Muscle layer of duodenum (tissue), 2 donors: ENCODE measurements at regions not wholly inside any gene's neighbourhood (a gene's known extent, or its start where the extent isn't known, plus 50 kb on each side); places are given as distances from the start of the nearest gene placed in this dataset.
A peak's percentile ranks its signal among the peaks of the same experiment; 100 is the strongest.

ENCODE experiments used
- H3K27ac ChIP-seq: one replicate; pipeline ENCODE4 v1.7.0; 2013; ENCODE audit warnings: mild to moderate bottlenecking, low read length
- H3K27me3 ChIP-seq: one replicate; pipeline ENCODE4 v1.7.0; 2013; ENCODE audit warnings: low read depth, mild to moderate bottlenecking, control low read depth, low read length
- H3K36me3 ChIP-seq, 2 donors: one replicate each; pipeline ENCODE4 v1.7.0; 2013; ENCODE audit warnings: low read length in 2 of 2, control low read depth in 1 of 2, mild to moderate bottlenecking in 1 of 2; ENCODE audit not compliant: insufficient read depth in 2 of 2, control insufficient read depth in 1 of 2
- H3K4me1 ChIP-seq, 2 donors: one replicate each; pipeline ENCODE4 v1.7.0; 2013; ENCODE audit warnings: low read length in 2 of 2, mild to moderate bottlenecking in 2 of 2, control low read depth in 1 of 2, moderate library complexity in 1 of 2; ENCODE audit not compliant: insufficient read depth in 2 of 2, control insufficient read depth in 1 of 2
- H3K4me3 ChIP-seq, 2 donors: one replicate each; pipeline ENCODE4 v1.7.0; 2013; ENCODE audit warnings: low read length in 2 of 2, low read depth in 1 of 2, mild to moderate bottlenecking in 1 of 2
- H3K9me3 ChIP-seq, 2 donors: one replicate each; pipeline ENCODE4 v1.7.0; 2013; ENCODE audit warnings: low read length in 2 of 2, control low read depth in 1 of 2, mild to moderate bottlenecking in 1 of 2; ENCODE audit not compliant: control insufficient read depth in 1 of 2
- donor health status: healthy.

DNA sequence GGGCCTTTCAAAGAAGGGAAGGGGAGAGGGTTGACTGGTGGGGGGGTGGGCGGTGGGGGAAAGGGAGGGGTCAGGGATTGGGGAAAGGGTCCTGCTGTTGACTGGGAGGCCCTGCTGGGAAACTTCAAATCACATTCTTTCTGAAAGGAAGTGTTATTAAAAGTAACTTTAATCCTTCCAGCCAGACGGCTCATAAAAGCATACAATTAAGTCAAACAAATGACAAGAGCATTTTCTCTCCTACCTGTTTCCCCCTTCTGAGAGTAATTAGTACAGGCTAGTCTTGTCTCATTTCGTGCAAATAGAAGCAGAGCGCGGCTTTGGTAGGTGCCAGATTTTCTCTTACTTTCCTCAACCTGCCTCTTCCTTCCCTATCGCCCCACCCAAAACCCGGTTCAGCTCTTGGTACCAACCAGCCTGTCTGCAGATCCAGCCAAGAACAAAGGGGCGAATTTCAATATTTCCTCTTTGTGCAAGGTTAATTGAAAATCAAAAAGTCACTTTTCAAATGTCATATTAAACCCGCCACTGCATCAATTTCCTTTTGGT is 2112.6 kb upstream of the PIK3C3 start:
- H3K36me3 ChIP-seq = no peaks in the 10 kb centered on the region
- no peaks in the 10 kb centered on the region for H3K27me3 ChIP-seq
- peaks cover 0 to 12% of the 10 kb centered on the region in 2 donors for H3K4me1 ChIP-seq
- no peak overlapping the region for H3K4me3 ChIP-seq
- no peak overlapping the region for H3K27ac ChIP-seq
- no peaks in the 10 kb centered on the region for H3K9me3 ChIP-seq

DNA sequence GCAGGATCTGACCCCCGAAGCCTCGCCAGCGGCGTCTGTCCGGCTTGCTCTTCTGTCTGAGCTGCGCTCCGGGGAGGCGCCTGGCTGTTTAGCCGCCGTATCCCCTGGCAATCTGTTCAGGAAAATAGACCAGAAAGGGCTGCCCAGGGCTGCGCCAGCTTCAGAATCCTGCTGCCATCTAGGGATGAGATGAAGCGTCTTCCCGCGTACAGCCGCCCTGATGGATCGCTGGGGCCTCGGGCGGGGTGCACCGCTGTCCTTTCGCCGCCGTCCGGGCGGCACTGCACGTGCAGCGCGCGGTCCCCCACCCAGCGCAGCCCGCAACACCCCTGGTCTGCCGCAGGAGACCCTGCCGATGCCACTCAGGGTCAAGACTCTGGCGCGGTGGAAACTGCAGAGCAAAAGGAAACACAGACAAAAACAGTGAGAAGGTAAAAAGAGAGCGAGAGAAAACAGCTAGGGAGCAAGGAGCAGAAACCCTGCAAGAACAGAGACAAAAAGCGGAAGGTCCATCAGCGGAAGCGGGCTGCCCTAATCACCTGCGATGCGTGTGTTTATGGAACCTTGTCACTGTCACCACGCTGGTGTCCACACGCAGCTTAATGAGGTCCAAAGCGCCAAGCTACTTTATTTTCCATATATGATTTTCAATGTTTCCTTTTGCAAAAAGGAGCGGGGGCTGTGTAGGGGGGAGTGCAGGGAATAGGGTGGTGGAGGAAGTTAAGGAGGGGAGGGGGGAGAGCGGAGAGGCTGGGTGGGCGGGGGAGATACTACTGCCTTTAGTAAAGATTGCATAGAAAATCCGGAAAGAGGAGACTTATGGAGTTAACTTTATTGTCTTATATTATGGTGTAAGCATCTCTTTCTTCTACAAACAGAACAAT is 2113.3 kb upstream of the PIK3C3 start:
- Histone ChIP-seq H3K27me3 (no peaks in the 10 kb centered on the region), H3K9me3 (no peaks in the 10 kb centered on the region), H3K4me1 (peaks cover 0 to 12% of the 10 kb centered on the region in 2 donors), H3K4me3 (peak overlapping the region; percentile 49 to 71), H3K36me3 (no peaks in the 10 kb centered on the region), H3K27ac (no peak overlapping the region)

DNA sequence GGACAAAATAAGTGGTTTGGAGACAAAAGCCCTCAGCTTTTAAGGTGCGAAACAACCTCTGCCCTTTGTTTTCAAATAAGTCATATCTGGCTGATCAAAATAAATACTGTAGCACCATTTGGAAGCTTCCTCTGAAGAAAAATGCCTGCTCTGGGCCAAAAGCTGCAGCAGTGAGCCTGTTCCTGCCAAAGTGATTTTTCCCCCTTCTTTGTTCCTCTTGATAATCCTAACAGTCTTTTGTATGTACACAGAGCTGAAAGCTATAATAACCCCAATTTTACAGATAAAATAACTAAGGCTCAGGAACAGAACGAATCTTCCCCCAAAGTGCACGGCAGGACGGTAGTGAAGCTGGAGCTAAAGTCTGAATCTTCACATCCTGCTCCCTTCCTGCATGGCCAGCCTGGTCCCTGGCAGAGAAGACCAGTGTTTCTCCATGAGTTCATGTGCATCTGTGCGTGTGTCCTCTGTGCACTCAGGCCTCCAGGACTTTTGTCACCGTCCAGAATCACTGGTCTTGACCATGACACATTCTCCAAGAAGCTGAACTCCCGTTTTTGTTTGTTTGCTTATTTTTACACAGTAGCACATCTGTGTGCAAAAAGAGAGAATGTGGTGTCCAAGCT is 2114.1 kb upstream of the PIK3C3 start:
- Histone ChIP-seq H3K4me3 (peak overlapping the region; percentile 49 to 71), H3K36me3 (no peaks in the 10 kb centered on the region), H3K4me1 (peaks cover 0 to 12% of the 10 kb centered on the region in 2 donors), H3K27ac (no peak overlapping the region), H3K9me3 (no peaks in the 10 kb centered on the region), H3K27me3 (no peaks in the 10 kb centered on the region)

DNA sequence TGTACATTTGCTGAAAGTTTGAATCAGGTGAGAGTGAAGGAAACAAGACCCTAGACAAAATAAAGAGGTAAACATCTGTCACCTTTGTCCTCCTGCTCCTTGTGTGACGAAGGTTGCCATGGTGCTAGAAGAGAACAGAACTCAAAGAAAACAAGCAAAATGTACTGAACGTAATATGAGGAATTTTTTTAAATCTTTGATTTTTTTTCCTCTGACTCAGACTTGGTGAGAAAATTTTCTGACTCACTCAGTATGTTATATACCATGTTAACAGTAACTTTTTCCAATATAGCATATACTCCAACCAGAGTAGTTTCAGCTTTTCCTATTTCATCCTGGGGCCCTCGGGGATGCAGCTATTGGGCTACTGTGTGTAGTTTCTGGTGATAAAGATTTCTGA is 2114.6 kb upstream of the PIK3C3 start:
- H3K27ac ChIP-seq = no peak overlapping the region
- H3K36me3 ChIP-seq = no peaks in the 10 kb centered on the region
- no peaks in the 10 kb centered on the region for H3K9me3 ChIP-seq
- peaks cover 0 to 12% of the 10 kb centered on the region in 2 donors for H3K4me1 ChIP-seq
- no peaks in the 10 kb centered on the region for H3K27me3 ChIP-seq
- H3K4me3 ChIP-seq = no peak overlapping the region

DNA sequence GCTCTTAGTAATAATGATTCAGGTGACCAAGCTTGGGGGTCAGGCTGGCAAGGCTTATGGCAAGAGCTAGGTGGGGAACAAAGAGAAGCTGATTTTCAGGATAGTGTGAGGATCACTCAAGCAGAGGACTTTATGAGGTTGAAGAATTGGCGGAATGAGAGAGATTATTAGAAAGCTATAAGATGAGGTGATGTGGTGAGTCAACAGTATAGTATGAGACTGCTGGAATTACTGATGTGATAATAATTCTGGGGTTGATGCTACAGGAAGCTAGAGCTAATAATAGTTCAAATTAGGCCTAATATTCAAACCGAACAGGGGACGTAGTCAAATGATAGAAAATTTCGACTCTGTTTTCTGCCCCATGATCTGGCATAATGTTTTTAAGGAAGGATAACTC is 2115.3 kb upstream of the PIK3C3 start:
- Histone ChIP-seq H3K9me3 (no peaks in the 10 kb centered on the region), H3K36me3 (no peaks in the 10 kb centered on the region)

DNA sequence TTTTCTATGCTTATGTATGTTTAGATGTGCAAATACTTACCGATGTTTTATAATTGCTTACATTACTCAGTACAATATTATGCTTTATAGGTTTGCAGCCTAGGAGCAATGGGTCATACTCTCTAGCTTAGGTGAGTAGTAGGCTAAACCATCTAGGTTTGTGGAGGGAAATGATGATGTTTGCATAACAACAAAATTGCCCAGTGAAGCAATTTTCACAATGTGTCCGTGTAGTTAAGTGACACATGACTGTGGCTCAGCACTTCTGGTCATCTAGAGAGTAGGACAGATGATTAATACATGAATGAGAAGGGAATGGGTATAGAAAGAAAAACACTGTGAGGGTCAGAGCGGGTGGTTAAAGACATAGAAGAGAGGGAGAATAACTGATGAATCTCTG is 2116.2 kb upstream of the PIK3C3 start:
- H3K9me3 ChIP-seq = no peaks in the 10 kb centered on the region
- H3K4me1 ChIP-seq = peaks cover 0 to 12% of the 10 kb centered on the region in 2 donors
- no peaks in the 10 kb centered on the region for H3K27me3 ChIP-seq
- no peak overlapping the region for H3K4me3 ChIP-seq
- no peaks in the 10 kb centered on the region for H3K36me3 ChIP-seq
- H3K27ac ChIP-seq = no peak overlapping the region

More for the DNA sequence above, 2115.3 kb upstream of the PIK3C3 start:
- Histone ChIP-seq H3K4me3 (no peak overlapping the region), H3K27ac (no peak overlapping the region), H3K27me3 (no peaks in the 10 kb centered on the region), H3K4me1 (peaks cover 0 to 12% of the 10 kb centered on the region in 2 donors)

DNA sequence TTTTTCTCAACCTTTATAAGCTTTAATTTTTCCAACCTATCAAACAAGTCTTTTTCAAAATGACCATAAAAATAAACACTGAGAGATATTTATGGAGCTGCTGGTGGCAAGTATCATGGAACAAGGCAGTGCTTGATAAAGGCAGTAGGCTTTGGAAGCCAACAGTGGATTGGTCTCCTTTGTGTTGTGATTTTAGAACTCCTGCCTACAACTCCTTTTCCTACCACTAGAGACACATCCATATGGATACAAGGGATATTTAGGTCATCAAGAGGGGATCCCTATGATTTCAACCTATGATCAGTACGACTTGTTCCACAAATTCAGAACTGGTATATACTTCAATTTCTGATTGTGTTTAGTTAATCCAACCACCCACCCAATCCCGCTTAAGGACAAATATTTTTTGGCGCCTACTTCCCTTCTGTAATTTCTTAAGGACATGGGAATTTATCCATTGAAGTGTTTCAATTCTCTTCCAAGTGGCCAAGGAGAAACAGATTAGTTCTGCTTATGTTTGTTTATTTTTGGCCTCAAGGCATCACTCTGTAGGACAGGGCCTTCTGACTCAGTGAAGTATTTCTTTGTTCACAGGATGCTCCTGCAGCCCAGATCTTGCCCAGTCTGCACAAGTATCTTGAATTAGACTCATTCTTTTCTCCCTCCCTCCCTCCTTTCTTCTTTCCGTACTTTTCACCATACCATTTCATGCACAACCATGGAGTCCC is 2119.6 kb upstream of the PIK3C3 start:
- Histone ChIP-seq H3K4me3 (no peak overlapping the region), H3K4me1 (peaks cover 0 to under 1% of the 10 kb centered on the region in 2 donors), H3K27me3 (no peaks in the 10 kb centered on the region), H3K9me3 (no peaks in the 10 kb centered on the region), H3K36me3 (no peaks in the 10 kb centered on the region), H3K27ac (no peak overlapping the region)

DNA sequence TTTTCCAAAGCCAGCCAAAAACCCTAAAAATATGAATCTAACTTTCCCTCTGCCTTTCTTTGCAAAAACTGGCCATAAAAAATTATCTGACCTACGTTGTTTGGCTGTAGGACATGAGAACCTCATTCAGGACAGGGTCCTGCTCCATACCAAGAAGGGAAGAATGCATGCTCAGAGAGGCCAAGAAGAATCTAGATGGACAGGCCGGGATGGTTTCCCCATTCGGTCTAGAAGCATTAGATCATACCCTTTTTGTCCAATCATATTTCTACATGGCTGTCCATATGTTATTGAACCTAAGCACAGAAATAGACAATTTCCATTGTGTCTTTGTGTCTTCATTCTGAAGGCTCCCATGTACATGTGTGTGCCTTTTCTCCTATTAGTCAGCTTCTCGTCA is 2120.4 kb upstream of the PIK3C3 start:
- Histone ChIP-seq H3K4me3 (no peak overlapping the region), H3K9me3 (no peaks in the 10 kb centered on the region), H3K27me3 (no peaks in the 10 kb centered on the region), H3K36me3 (no peaks in the 10 kb centered on the region), H3K27ac (no peak overlapping the region), H3K4me1 (no peaks in the 10 kb centered on the region)

DNA sequence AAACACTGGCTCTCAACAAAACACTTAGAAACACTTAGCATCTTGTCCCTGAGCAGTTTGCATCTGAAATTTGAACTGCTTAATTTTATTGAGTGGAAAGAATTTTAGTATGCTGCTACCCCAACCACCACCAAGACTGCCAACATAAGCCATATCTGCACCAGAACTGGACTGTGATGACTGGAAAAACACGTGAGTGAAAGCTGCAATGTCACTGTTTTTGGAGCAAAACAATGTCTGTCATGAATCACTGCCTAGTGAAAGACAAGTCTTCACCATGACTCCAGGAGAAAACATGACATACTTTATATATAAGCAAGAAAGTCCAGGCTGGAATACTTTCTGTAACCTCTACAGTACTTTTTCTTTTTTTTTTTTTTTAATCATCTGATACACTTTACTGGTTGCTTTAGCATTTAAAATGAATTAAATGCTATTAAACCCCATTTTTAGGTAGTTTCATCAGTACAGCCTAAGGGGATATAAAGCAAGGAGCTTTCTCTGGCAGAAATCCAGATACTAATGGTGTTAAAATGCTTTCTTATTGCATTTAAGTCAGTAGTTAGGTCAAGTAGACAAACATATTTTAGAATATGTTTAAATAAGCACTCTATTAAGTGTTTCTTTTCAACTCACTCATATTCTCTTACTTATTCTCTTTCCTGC is 2129.4 kb upstream of the PIK3C3 start:
- no peak overlapping the region for H3K27ac ChIP-seq
- no peaks in the 10 kb centered on the region for H3K36me3 ChIP-seq
- H3K9me3 ChIP-seq = no peaks in the 10 kb centered on the region
- no peaks in the 10 kb centered on the region for H3K4me1 ChIP-seq
- H3K4me3 ChIP-seq = no peak overlapping the region
- no peaks in the 10 kb centered on the region for H3K27me3 ChIP-seq

DNA sequence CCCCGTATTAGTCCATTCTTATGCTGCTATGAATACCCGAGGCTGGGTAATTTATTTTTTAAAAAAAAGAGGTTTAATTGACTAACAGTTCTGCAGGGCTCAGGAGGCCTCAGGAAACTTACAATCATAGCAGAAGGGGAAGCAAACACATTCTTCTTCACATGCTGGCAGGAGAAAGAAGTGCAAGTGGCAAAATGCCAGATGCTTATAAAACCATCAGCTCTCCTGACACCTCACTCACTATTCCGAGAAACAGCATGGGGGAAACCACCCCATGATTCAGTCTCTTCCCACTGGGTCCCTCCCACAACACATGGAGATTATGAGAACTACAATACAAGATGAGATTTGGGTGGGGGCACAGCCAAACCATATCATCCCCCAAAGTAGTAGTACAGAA is 2148.5 kb upstream of the PIK3C3 start:
- Histone ChIP-seq H3K9me3 (peaks cover 0 to 3% of the 10 kb centered on the region in 2 donors), H3K4me1 (no peaks in the 10 kb centered on the region), H3K27ac (no peak overlapping the region), H3K36me3 (no peaks in the 10 kb centered on the region), H3K27me3 (no peaks in the 10 kb centered on the region), H3K4me3 (no peak overlapping the region)

DNA sequence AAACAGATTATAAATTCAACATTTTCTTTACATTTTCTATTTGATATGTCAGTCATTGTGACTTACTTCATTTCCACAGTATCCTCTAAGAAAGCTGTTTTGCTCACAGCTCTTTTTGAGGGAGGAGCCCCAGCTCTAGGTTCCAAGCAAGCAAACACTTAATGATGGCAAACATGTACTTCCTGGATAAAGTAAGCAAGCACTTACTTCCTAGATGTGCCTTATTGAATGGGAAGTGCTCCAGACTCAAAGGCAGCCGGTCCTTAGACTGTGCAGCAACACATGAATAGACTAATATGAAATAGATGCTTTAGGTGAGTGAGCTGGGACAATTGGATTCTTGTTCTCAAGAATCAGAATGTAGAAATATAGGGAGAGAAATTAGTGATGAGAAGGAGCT is 2149.8 kb upstream of the PIK3C3 start:
- H3K4me1 ChIP-seq = no peaks in the 10 kb centered on the region
- no peak overlapping the region for H3K4me3 ChIP-seq
- no peaks in the 10 kb centered on the region for H3K36me3 ChIP-seq
- H3K9me3 ChIP-seq = peaks cover 0 to 3% of the 10 kb centered on the region in 2 donors
- no peaks in the 10 kb centered on the region for H3K27me3 ChIP-seq
- H3K27ac ChIP-seq = no peak overlapping the region
